ENCODE measurements at regions not wholly inside any gene's neighbourhood (a gene's known extent, or its start where the extent isn't known, plus 50 kb on each side); places are given as distances from the start of the nearest gene placed in this dataset.

DNA sequence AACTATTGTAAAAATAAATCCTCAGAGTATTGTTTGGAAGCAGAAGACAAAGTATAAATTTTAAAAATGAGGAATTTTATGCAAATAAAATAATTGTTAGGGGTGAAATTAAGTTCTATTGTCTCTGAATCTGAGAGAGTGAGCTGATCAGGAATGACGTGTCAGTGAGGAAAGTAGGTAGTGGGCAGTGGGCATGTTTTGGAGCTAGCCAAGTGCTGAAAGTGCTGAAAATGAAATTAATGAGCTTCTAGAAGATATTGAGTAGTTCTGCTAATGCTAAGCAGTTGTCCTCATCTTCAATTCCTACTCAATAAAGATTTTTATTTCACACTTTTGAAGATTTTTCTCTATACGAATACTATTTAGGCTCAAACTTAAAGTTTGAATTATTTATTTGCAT lies 1167.8 kb upstream of the PCDH20 start:
- Histone ChIP-seq H3K27me3 (ENCODE audit: control insufficient read depth in 2 of 2, insufficient read depth in 2 of 2, low read length in 2 of 2) (no peaks in the 10 kb centered on the region), H3K4me1 (ENCODE audit: control insufficient read depth, extremely low read depth, insufficient read depth, low read length) (no peaks in the 10 kb centered on the region), H3K4me3 (replicated peaks in 1 of 3; ENCODE audit: insufficient read depth in 1 of 3, low read depth in 1 of 3, low read length in 3 of 3) (no peak overlapping the region), H3K4me2 (ENCODE audit: insufficient read depth, low read length) (no peak overlapping the region), H3K27ac (ENCODE audit: insufficient read depth, low read depth, low read length) (no peak overlapping the region), H2AFZ (ENCODE audit: low read depth, low read length) (no peak overlapping the region), H4K20me1 (replicated peaks; ENCODE audit: control insufficient read depth, extremely low read depth, insufficient read depth, low read length) (no peaks in the 10 kb centered on the region), H3K9me3 (replicated peaks; ENCODE audit: control insufficient read depth, insufficient read depth, low read length) (no peaks in the 10 kb centered on the region), H3K79me2 (ENCODE audit: control insufficient read depth, insufficient read depth, low read length) (no peaks in the 10 kb centered on the region), H3K36me3 (ENCODE audit: control insufficient read depth in 2 of 2, extremely low read depth in 1 of 2, insufficient read depth in 2 of 2, low read length in 2 of 2) (no peaks in the 10 kb centered on the region), H3K9ac (replicated peaks; ENCODE audit: extremely low read depth, insufficient read depth, low read length) (no peak overlapping the region), H3K9me1 (replicated peaks; ENCODE audit: control insufficient read depth, extremely low read depth, insufficient read depth, low read length) (no peaks in the 10 kb centered on the region)
- TF ChIP-seq EZH2 (IDR thresholded peaks at IDR 0.05; ENCODE audit: borderline replicate concordance, low read depth, low read length, severe bottlenecking): no peak
- TF ChIP-seq MYC (IDR thresholded peaks at IDR 0.05; ENCODE audit: low read depth, low read length): no peak
- no peak for TF ChIP-seq MAX (IDR thresholded peaks at IDR 0.05; ENCODE audit: insufficient read depth, insufficient read length)
- no peak for TF ChIP-seq POLR2AphosphoS5 (IDR thresholded peaks at IDR 0.05; ENCODE audit: insufficient read depth, low read depth, low read length)
- no peak for TF ChIP-seq CTCF (IDR thresholded peaks at IDR 0.05; ENCODE audit: extremely low read depth in 1 of 2, insufficient read depth in 1 of 2, low read depth in 1 of 2, low read length in 2 of 2)
- TF ChIP-seq JUN (IDR thresholded peaks at IDR 0.05; ENCODE audit: borderline replicate concordance, insufficient read depth, insufficient read length, low read depth): no peak
- TF ChIP-seq GATA2 (IDR thresholded peaks at IDR 0.05; ENCODE audit: insufficient read depth, insufficient read length, low read depth, low read length): no peak
- no peak for TF ChIP-seq FOS (IDR thresholded peaks at IDR 0.05; ENCODE audit: borderline replicate concordance, insufficient read depth, low read length)
- no peak for TF ChIP-seq POLR2A (IDR thresholded peaks at IDR 0.05; ENCODE audit: low read depth, low read length)
- DNase-seq (ENCODE audit: low read depth, low spot score): no peak
- POLR2A ChIA-PET: no interaction called here
- FAIRE-seq: no peak
- dilution Hi-C loops (cut with MboI; ENCODE audit: extremely low pct_ligation_motif_present, low sequenced_read_pairs) (no loop called here), intact Hi-C loops (cut with micrococcal nuclease) (no loop called here)
- BruUV-seq (replicated peaks): no TSS peak
- CTCF ChIA-PET: no interaction called here

All from endothelial cell of umbilical vein (primary cell).